Vagina (tissue), 2 donors: ENCODE measurements at regions not wholly inside any gene's neighbourhood (a gene's known extent, or its start where the extent isn't known, plus 50 kb on each side); places are given as distances from the start of the nearest gene placed in this dataset.

Experiments used
- CTCF ChIP-seq, 3 experiments: fragments of 450-650 bp in 2 of 3; fragments of 200-600 bp in 1 of 3; sonication (generic) in 1 of 3; IDR thresholded peaks; one replicate each; pipeline ENCODE4 v1.5.1; 2017 to 2019; ENCODE audit warnings: antibody characterized with exemption in 3 of 3, mild to moderate bottlenecking in 2 of 3, moderate library complexity in 2 of 3
- POLR2A ChIP-seq, 2 donors: fragments of 450-650 bp; IDR thresholded peaks; one replicate each; pipeline ENCODE4 v1.6.1; 2017; ENCODE audit warnings: antibody characterized with exemption in 2 of 2, mild to moderate bottlenecking in 2 of 2, moderate library complexity in 2 of 2
- POLR2AphosphoS5 ChIP-seq, 2 donors: sonication (generic); formaldehyde crosslinking; IDR thresholded peaks; one replicate each; pipeline ENCODE4 v1.9.0; 2017; ENCODE audit warnings: antibody characterized with exemption in 2 of 2, mild to moderate bottlenecking in 2 of 2, low read depth in 1 of 2; ENCODE audit not compliant: insufficient read depth in 1 of 2

DNA sequence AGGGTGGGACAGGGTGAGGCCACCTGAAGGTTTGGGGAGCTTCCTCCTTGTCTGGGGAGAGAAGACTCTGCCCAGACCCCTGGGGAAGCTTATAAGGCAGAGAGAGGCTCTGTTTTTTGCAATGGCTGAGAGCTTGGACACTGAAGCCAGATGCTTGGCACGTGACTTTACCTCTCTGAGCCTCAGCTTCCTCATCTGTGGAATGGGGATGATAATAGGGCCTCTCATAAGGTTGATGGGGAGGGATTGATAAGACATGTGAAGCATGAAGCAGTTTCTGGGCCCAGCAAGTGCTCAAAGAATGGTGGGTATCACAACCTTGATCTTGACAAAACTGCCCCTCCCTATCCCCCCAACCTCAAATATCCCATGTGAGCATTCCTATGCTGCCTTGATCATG lies 195.4 kb upstream of the LHX5 start:
- TF ChIP-seq CTCF (IDR thresholded peaks at IDR 0.05): no peak
- no peak for TF ChIP-seq POLR2AphosphoS5 (IDR thresholded peaks at IDR 0.05; ENCODE audit: insufficient read depth in 1 of 2, low read depth in 1 of 2)
- TF ChIP-seq POLR2A (IDR thresholded peaks at IDR 0.05): no peak
